ENCODE measurements at regions not wholly inside any gene's neighbourhood (a gene's known extent, or its start where the extent isn't known, plus 50 kb on each side); places are given as distances from the start of the nearest gene placed in this dataset.

GRCh38 chr16:52874042-52874441 lies 178.7 kb downstream of the CHD9NB start:
- Histone ChIP-seq H3K4me3 (ENCODE audit: low read length, poor library complexity, severe bottlenecking) (no peak overlapping the region), H2AFZ (ENCODE audit: low read length) (no peak overlapping the region), H3K9me3 (ENCODE audit: insufficient read depth, low read depth, low read length) (no peaks in the 10 kb centered on the region), H4K20me1 (ENCODE audit: insufficient read depth, low read length, poor library complexity, severe bottlenecking) (no peaks in the 10 kb centered on the region), H3K9me2 (replicated peaks; ENCODE audit: low read depth, low read length) (no peaks in the 10 kb centered on the region), H3F3A (ENCODE audit: low read depth) (no peaks in the 10 kb centered on the region), H3K9ac (ENCODE audit: low read depth, low read length, poor library complexity, severe bottlenecking) (no peak overlapping the region), H3K27me3 (ENCODE audit: insufficient read depth, low read length, poor library complexity, severe bottlenecking) (no peaks in the 10 kb centered on the region), H3K4me1 (ENCODE audit: insufficient read depth, low read length, poor library complexity, severe bottlenecking) (no peaks in the 10 kb centered on the region), H3K4me2 (ENCODE audit: low read depth, low read length, poor library complexity, severe bottlenecking) (no peak overlapping the region), H3K79me2 (ENCODE audit: insufficient read depth, low read length) (no peaks in the 10 kb centered on the region), H3K36me3 (ENCODE audit: insufficient read depth, low read length) (no peaks in the 10 kb centered on the region)
- no peak for TF ChIP-seq EZH2phosphoT487 (IDR thresholded peaks at IDR 0.05; ENCODE audit: borderline replicate concordance)
- no peak for TF ChIP-seq CTCF (conservative IDR thresholded peaks at IDR 0.05; ENCODE audit: low read length)

- H4K20me1 ChIP-seq (ENCODE audit: insufficient read depth, low read length, poor library complexity, severe bottlenecking): no peaks in the 10 kb centered on the region
- H3F3A ChIP-seq (ENCODE audit: low read depth): no peaks in the 10 kb centered on the region
- H3K4me1 ChIP-seq (ENCODE audit: insufficient read depth, low read length, poor library complexity, severe bottlenecking): no peaks in the 10 kb centered on the region
- H3K36me3 ChIP-seq (ENCODE audit: insufficient read depth, low read length): no peaks in the 10 kb centered on the region
- H2AFZ ChIP-seq (ENCODE audit: low read length): no peak overlapping the region
- H3K9ac ChIP-seq (ENCODE audit: low read depth, low read length, poor library complexity, severe bottlenecking): no peak overlapping the region
- H3K27me3 ChIP-seq (ENCODE audit: insufficient read depth, low read length, poor library complexity, severe bottlenecking): no peaks in the 10 kb centered on the region
- no peak overlapping the region for H3K4me2 ChIP-seq (ENCODE audit: low read depth, low read length, poor library complexity, severe bottlenecking)
- H3K79me2 ChIP-seq (ENCODE audit: insufficient read depth, low read length): no peaks in the 10 kb centered on the region
- TF ChIP-seq CTCF (conservative IDR thresholded peaks at IDR 0.05; ENCODE audit: low read length): no peak
- no peak for TF ChIP-seq EZH2phosphoT487 (IDR thresholded peaks at IDR 0.05; ENCODE audit: borderline replicate concordance)
- H3K9me2 ChIP-seq (replicated peaks; ENCODE audit: low read depth, low read length): no peaks in the 10 kb centered on the region
- H3K4me3 ChIP-seq (ENCODE audit: low read length, poor library complexity, severe bottlenecking): no peak overlapping the region
- no peaks in the 10 kb centered on the region for H3K9me3 ChIP-seq (ENCODE audit: insufficient read depth, low read depth, low read length)
Observed at GRCh38 chr16:52872731-52873130, 180.0 kb downstream of the CHD9NB start.

- Histone ChIP-seq H2AFZ (ENCODE audit: low read length) (no peak overlapping the region), H3F3A (ENCODE audit: low read depth) (no peaks in the 10 kb centered on the region), H3K36me3 (ENCODE audit: insufficient read depth, low read length) (no peaks in the 10 kb centered on the region), H4K20me1 (ENCODE audit: insufficient read depth, low read length, poor library complexity, severe bottlenecking) (no peaks in the 10 kb centered on the region), H3K9ac (ENCODE audit: low read depth, low read length, poor library complexity, severe bottlenecking) (no peak overlapping the region), H3K27me3 (ENCODE audit: insufficient read depth, low read length, poor library complexity, severe bottlenecking) (no peaks in the 10 kb centered on the region), H3K4me3 (ENCODE audit: low read length, poor library complexity, severe bottlenecking) (no peak overlapping the region), H3K9me3 (ENCODE audit: insufficient read depth, low read depth, low read length) (no peaks in the 10 kb centered on the region), H3K4me2 (ENCODE audit: low read depth, low read length, poor library complexity, severe bottlenecking) (no peak overlapping the region), H3K79me2 (ENCODE audit: insufficient read depth, low read length) (no peaks in the 10 kb centered on the region), H3K9me2 (replicated peaks; ENCODE audit: low read depth, low read length) (no peaks in the 10 kb centered on the region), H3K4me1 (ENCODE audit: insufficient read depth, low read length, poor library complexity, severe bottlenecking) (no peaks in the 10 kb centered on the region)
- TF ChIP-seq EZH2phosphoT487 (IDR thresholded peaks at IDR 0.05; ENCODE audit: borderline replicate concordance) (no peak), CTCF (conservative IDR thresholded peaks at IDR 0.05; ENCODE audit: low read length) (no peak)
Observed at GRCh38 chr16:52871481-52871880, 181.2 kb downstream of the CHD9NB start.

All from Loucy (cell line).